ENCODE measurements at regions not wholly inside any gene's neighbourhood (a gene's known extent, or its start where the extent isn't known, plus 50 kb on each side); places are given as distances from the start of the nearest gene placed in this dataset.

DNA sequence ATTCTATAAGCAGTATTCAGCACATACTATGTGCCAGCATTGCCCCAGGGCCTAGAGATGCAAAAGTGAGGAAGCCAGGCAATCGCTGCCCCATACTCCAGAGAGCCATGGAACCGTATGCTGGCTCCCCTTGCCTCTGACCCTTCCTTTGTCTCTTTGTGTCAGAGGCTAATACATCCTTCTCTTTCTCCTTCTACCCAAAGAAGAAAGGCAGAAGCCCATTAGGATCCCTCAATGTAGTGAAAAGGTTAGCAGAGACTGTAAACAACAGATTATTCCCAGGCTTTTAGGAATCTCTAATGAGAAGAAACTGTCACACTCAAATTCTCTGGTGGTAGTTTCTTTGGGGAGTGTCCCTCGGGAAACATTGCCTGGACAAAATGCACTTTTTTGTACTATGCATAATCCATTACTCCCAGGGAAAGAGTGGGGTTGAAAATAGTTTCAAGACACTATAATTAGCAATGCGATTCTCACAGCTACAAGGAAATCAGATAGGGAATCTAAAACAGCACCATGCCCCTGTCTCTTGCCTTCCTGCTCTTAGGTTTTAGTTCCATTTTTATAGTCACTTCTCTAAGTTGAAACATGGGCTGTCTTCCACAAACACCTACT, 325.2 kb upstream of the CNR1 start:
- H3K4me3 ChIP-seq (replicated peaks; ENCODE audit: low read depth, low read length): no peak overlapping the region
- no peak for DNase-seq (ENCODE audit: low read depth)
- TF ChIP-seq, protein P1, sequence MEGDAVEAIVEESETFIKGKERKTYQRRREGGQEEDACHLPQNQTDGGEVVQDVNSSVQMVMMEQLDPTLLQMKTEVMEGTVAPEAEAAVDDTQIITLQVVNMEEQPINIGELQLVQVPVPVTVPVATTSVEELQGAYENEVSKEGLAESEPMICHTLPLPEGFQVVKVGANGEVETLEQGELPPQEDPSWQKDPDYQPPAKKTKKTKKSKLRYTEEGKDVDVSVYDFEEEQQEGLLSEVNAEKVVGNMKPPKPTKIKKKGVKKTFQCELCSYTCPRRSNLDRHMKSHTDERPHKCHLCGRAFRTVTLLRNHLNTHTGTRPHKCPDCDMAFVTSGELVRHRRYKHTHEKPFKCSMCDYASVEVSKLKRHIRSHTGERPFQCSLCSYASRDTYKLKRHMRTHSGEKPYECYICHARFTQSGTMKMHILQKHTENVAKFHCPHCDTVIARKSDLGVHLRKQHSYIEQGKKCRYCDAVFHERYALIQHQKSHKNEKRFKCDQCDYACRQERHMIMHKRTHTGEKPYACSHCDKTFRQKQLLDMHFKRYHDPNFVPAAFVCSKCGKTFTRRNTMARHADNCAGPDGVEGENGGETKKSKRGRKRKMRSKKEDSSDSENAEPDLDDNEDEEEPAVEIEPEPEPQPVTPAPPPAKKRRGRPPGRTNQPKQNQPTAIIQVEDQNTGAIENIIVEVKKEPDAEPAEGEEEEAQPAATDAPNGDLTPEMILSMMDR (IDR thresholded peaks at IDR 0.05; ENCODE audit: low read length, missing control alignments): no peak

DNA sequence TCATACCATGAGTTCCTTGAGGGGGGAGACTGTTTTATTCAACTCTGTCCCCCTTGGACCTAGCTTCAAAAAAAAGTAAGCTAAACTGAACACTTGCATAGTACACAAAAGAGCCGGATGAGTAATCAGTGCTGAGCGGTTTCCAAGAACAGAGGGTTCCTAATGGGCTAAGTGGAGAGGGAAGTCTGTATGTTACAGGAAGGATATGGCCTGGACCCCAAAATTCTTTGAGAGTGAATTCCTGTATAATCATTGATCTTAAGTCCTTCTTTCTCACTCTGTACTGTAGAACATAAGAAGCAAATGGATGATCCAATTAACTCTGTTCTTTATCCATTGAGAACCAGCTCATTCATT, 324.7 kb upstream of the CNR1 start:
- peak; percentile 64 for DNase-seq (ENCODE audit: low read depth)
- TF ChIP-seq, protein P1 (IDR thresholded peaks at IDR 0.05; ENCODE audit: low read length, missing control alignments): no peak
- no peak overlapping the region for H3K4me3 ChIP-seq (replicated peaks; ENCODE audit: low read depth, low read length)

DNA sequence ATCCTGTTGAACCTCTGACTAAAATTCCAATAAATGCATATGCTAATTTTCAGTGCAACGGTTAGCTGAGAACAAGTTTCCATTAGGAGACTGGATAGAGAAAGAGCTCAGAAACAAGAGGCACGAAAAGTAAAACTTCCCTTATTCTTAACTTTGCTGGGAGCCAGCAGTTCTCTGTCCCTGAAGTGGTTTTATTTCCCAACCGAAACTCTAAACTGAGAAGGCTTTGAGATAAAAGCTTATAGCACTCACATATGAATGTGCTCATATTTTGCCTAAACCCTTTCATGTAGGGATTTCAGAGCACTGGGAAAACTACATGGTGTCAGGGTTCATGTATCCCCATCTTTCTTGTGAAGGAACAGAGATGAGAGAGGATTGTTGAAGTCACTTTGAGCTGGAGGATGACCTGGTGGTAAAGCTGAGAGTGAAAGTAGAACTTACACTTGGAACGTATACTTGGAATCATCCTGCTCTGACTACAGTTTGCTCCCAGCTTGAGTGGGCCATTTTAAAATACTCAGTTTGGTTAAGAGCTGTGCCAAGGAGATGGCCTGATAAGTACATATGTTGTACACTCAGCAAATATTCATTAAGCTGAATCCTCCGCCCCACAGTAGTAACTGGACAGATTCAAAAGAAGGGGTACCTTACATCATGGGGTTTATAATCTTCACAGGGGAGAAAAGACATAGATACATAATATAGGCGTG, 324.2 kb upstream of the CNR1 start:
- H3K4me3 ChIP-seq (replicated peaks; ENCODE audit: low read depth, low read length): no peak overlapping the region
- TF ChIP-seq, protein P1 (IDR thresholded peaks at IDR 0.05; ENCODE audit: low read length, missing control alignments): no peak
- DNase-seq (ENCODE audit: low read depth): no peak

DNA sequence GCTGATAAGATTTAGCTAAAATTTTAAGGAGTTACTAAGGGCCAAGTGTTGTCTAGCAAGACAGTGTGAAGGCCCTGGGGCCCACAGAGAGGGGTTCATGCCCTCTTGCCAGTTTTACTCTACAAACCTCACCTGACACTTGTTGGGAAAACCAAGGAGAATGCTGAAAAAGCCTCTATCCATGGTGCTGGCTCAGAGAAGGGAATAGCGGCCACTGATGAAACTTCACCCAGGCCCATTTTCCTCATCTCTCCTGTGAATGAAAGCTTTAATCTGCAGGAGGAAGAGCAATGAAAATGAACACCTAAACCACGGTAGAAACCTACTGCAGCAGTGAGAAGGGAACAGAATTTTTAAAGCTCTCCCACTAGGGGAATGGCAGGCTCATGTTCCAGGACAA, 317.3 kb upstream of the CNR1 start:
- DNase-seq (ENCODE audit: low read depth): peak; percentile 4
- TF ChIP-seq, protein P1 (IDR thresholded peaks at IDR 0.05; ENCODE audit: low read length, missing control alignments): no peak
- no peak overlapping the region for H3K4me3 ChIP-seq (replicated peaks; ENCODE audit: low read depth, low read length)

- no peak overlapping the region for H3K4me3 ChIP-seq (replicated peaks; ENCODE audit: low read depth, low read length)
- TF ChIP-seq, protein P1 (IDR thresholded peaks at IDR 0.05; ENCODE audit: low read length, missing control alignments): no peak
- DNase-seq (ENCODE audit: low read depth): no peak
Measured at GRCh38 chr6:88482465-88482864, 316.3 kb upstream of the CNR1 start.

GRCh38 chr6:88481519-88481918, 315.4 kb upstream of the CNR1 start:
- TF ChIP-seq, protein P1 (IDR thresholded peaks at IDR 0.05; ENCODE audit: low read length, missing control alignments): no peak
- no peak overlapping the region for H3K4me3 ChIP-seq (replicated peaks; ENCODE audit: low read depth, low read length)
- no peak for DNase-seq (ENCODE audit: low read depth)

DNA sequence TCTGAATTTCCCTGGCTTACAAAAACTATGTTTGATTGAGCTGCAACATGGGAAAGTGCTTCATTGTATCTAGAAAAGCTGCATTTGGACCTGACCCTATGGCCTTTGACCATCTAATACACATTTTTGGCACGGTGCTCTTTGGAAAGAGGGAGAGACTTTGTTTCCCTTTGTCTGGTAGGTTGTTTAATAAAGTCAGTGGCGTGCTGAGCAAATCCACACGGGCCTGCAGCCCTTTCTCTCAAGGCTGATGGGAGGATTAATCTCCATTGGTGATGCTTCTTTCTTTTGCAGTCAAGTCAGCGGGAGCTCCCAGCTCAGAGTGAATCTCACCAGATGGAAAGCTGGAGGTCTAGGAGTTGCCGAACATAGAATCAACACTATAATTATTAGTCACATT, 314.7 kb upstream of the CNR1 start:
- no peak for DNase-seq (ENCODE audit: low read depth)
- TF ChIP-seq, protein P1 (IDR thresholded peaks at IDR 0.05; ENCODE audit: low read length, missing control alignments): no peak
- no peak overlapping the region for H3K4me3 ChIP-seq (replicated peaks; ENCODE audit: low read depth, low read length)
